ENCODE measurements at regions not wholly inside any gene's neighbourhood (a gene's known extent, or its start where the extent isn't known, plus 50 kb on each side); places are given as distances from the start of the nearest gene placed in this dataset.

GRCh38 chr14:83314764-83315163, 1781.1 kb upstream of the SEL1L start:
- Histone ChIP-seq H3K36me3 (ENCODE audit: control insufficient read depth, insufficient read depth, low read length) (no peaks in the 10 kb centered on the region), H3K4me3 (ENCODE audit: low read depth in 2 of 2, low read length in 2 of 2) (no peak overlapping the region), H3K4me1 (ENCODE audit: control insufficient read depth, insufficient read depth, low read length) (no peaks in the 10 kb centered on the region), H3K27ac (ENCODE audit: low read length) (no peak overlapping the region), H3K27me3 (ENCODE audit: control insufficient read depth, insufficient read depth, low read length) (no peaks in the 10 kb centered on the region), H3K9me3 (ENCODE audit: control insufficient read depth, insufficient read depth, low read depth, low read length) (no peaks in the 10 kb centered on the region)
- intact Hi-C loops (cut with micrococcal nuclease; ENCODE audit: unreplicated experiment), result no loop called here
- in situ Hi-C loops (cut with HindIII; ENCODE audit: low pct_unique_long_range_greater_than_20kb, low sequenced_read_pairs), result no loop called here
- DNase-seq (ENCODE audit: low read depth, low spot score) (no peak), ATAC-seq (no peak)
- no TSS peak for BruUV-seq (replicated peaks)
- CTCF ChIA-PET, result no interaction called here
- TF ChIP-seq TCF7L2 (IDR thresholded peaks at IDR 0.05; ENCODE audit: low read depth, low read length) (no peak), POLR2AphosphoS5 (IDR thresholded peaks at IDR 0.05; ENCODE audit: low read depth, low read length) (no peak), SIN3A (IDR thresholded peaks at IDR 0.05; ENCODE audit: borderline replicate concordance, insufficient read depth, low read depth, low read length) (no peak), REST (IDR thresholded peaks at IDR 0.05; ENCODE audit: insufficient read depth in 1 of 2, low read depth in 2 of 2, low read length in 1 of 2) (no peak), CTCF (IDR thresholded peaks at IDR 0.05) (no peak)
- POLR2A ChIA-PET, result no interaction called here

GRCh38 chr14:83316356-83316755, 1782.7 kb upstream of the SEL1L start:
- POLR2A ChIA-PET, result no interaction called here
- in situ Hi-C loops (cut with HindIII; ENCODE audit: low pct_unique_long_range_greater_than_20kb, low sequenced_read_pairs), result no loop called here
- DNase-seq (ENCODE audit: low read depth, low spot score), result no peak

More at GRCh38 chr14:83316356-83316755, 1782.7 kb upstream of the SEL1L start:
- intact Hi-C loops (cut with micrococcal nuclease; ENCODE audit: unreplicated experiment), result no loop called here
- no peak overlapping the region for H3K27ac ChIP-seq (ENCODE audit: low read length)
- CTCF ChIA-PET, result no interaction called here
- no peak for TF ChIP-seq REST (IDR thresholded peaks at IDR 0.05; ENCODE audit: insufficient read depth in 1 of 2, low read depth in 2 of 2, low read length in 1 of 2)
- no peak for TF ChIP-seq CTCF (IDR thresholded peaks at IDR 0.05)
- TF ChIP-seq POLR2AphosphoS5 (IDR thresholded peaks at IDR 0.05; ENCODE audit: low read depth, low read length), result no peak
- no peak for TF ChIP-seq TCF7L2 (IDR thresholded peaks at IDR 0.05; ENCODE audit: low read depth, low read length)
- TF ChIP-seq SIN3A (IDR thresholded peaks at IDR 0.05; ENCODE audit: borderline replicate concordance, insufficient read depth, low read depth, low read length), result no peak
- no peak overlapping the region for H3K4me3 ChIP-seq (ENCODE audit: low read depth in 2 of 2, low read length in 2 of 2)
- H3K9me3 ChIP-seq (ENCODE audit: control insufficient read depth, insufficient read depth, low read depth, low read length), result no peaks in the 10 kb centered on the region
- no peaks in the 10 kb centered on the region for H3K36me3 ChIP-seq (ENCODE audit: control insufficient read depth, insufficient read depth, low read length)
- ATAC-seq, result no peak
- H3K4me1 ChIP-seq (ENCODE audit: control insufficient read depth, insufficient read depth, low read length), result no peaks in the 10 kb centered on the region
- no peaks in the 10 kb centered on the region for H3K27me3 ChIP-seq (ENCODE audit: control insufficient read depth, insufficient read depth, low read length)
- no TSS peak for BruUV-seq (replicated peaks)
